ENCODE measurements at regions not wholly inside any gene's neighbourhood (a gene's known extent, or its start where the extent isn't known, plus 50 kb on each side); places are given as distances from the start of the nearest gene placed in this dataset.
"Not testable (repeated sequence)": the region's sequence is repeated elsewhere in the genome, so short reads cannot be mapped to it uniquely, and the experiment has no call there.

- peaks cover 8% of the 10 kb centered on the region for H3K4me1 ChIP-seq (ENCODE audit: low read length)
- no peaks in the 10 kb centered on the region for H3K27me3 ChIP-seq (ENCODE audit: low read depth, low read length)
- H3K4me3 ChIP-seq (ENCODE audit: low read length) = no peak overlapping the region
- no peaks in the 10 kb centered on the region for H3K9me3 ChIP-seq (ENCODE audit: insufficient read depth, low read length)
- H3K9ac ChIP-seq (ENCODE audit: low read length) = no peak overlapping the region
- no peak overlapping the region for H3K27ac ChIP-seq (ENCODE audit: low read length)
- H3K79me2 ChIP-seq (ENCODE audit: low read length) = no peaks in the 10 kb centered on the region
- H2AFZ ChIP-seq (ENCODE audit: low read depth, low read length) = peak overlapping the region; percentile 75; the same call in 1 of the 2 replicates
- H4K20me1 ChIP-seq (ENCODE audit: insufficient read depth, low read length) = no peaks in the 10 kb centered on the region
- TF ChIP-seq, protein P1, sequence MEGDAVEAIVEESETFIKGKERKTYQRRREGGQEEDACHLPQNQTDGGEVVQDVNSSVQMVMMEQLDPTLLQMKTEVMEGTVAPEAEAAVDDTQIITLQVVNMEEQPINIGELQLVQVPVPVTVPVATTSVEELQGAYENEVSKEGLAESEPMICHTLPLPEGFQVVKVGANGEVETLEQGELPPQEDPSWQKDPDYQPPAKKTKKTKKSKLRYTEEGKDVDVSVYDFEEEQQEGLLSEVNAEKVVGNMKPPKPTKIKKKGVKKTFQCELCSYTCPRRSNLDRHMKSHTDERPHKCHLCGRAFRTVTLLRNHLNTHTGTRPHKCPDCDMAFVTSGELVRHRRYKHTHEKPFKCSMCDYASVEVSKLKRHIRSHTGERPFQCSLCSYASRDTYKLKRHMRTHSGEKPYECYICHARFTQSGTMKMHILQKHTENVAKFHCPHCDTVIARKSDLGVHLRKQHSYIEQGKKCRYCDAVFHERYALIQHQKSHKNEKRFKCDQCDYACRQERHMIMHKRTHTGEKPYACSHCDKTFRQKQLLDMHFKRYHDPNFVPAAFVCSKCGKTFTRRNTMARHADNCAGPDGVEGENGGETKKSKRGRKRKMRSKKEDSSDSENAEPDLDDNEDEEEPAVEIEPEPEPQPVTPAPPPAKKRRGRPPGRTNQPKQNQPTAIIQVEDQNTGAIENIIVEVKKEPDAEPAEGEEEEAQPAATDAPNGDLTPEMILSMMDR (IDR thresholded peaks at IDR 0.05; ENCODE audit: low read depth, low read length) = peak; percentile 75
- no peak for TF ChIP-seq EZH2phosphoT487 (IDR thresholded peaks at IDR 0.05; ENCODE audit: low read depth)
- H3K36me3 ChIP-seq (replicated peaks; ENCODE audit: low read depth, low read length) = no peaks in the 10 kb centered on the region
- H3K4me2 ChIP-seq (ENCODE audit: low read length) = peak overlapping the region; percentile 9; the same call in 1 of the 2 replicates
Measured at GRCh38 chr13:65926750-65927171, 1303.4 kb downstream of the PCDH9 start.

DNA sequence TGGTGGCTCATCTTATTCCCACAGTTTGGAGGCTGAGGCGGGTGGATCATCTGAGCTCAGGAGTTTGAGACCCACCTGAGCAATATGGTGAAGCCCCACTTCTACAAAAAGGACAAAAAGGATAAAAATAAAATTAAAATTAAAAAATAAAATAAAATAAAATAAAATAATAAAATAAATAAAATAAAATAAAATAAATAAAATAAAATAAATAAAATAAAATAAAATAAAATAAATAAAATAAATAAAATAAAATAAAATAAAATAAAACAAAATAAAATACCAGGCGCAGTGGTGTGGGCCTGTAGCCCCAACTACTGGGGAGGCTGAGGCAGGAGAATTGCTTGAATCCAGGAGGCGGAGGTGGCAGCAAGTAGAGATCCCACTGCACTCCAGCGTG is 1307.3 kb downstream of the PCDH9 start:
- H3K79me2 ChIP-seq (ENCODE audit: low read length); H3K9me3 ChIP-seq (ENCODE audit: insufficient read depth, low read length); H3K27ac ChIP-seq (ENCODE audit: low read length); H3K4me2 ChIP-seq (ENCODE audit: low read length); H3K36me3 ChIP-seq (replicated peaks; ENCODE audit: low read depth, low read length); H3K27me3 ChIP-seq (ENCODE audit: low read depth, low read length); H3K4me3 ChIP-seq (ENCODE audit: low read length); H3K9ac ChIP-seq (ENCODE audit: low read length); H4K20me1 ChIP-seq (ENCODE audit: insufficient read depth, low read length); H2AFZ ChIP-seq (ENCODE audit: low read depth, low read length); H3K4me1 ChIP-seq (ENCODE audit: low read length): not testable (repeated sequence)

DNA sequence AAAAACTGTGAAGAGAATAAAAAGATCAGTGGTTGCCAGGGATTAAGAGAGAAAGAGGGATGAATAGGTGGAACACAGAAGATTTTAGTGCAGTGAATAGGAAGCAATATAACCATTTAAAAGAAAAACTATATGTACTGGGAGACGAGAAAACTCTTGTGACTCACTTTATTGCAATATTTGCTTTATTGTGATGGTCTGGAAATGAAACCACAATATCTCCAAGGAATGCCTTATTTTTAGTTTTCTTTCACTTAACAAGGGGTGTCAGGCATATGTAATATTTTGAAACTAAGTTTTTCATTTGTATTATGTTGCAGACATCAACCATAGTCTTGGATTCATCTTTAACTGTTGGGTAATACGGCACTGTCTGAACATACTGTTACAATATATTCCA is 1308.2 kb downstream of the PCDH9 start:
- no peaks in the 10 kb centered on the region for H3K79me2 ChIP-seq (ENCODE audit: low read length)
- no peak overlapping the region for H3K4me2 ChIP-seq (ENCODE audit: low read length)
- H3K4me1 ChIP-seq (ENCODE audit: low read length) = peaks cover 4% of the 10 kb centered on the region
- H3K27ac ChIP-seq (ENCODE audit: low read length) = no peak overlapping the region
- no peaks in the 10 kb centered on the region for H3K36me3 ChIP-seq (replicated peaks; ENCODE audit: low read depth, low read length)
- TF ChIP-seq, protein P1 (IDR thresholded peaks at IDR 0.05; ENCODE audit: low read depth, low read length) = no peak
- TF ChIP-seq EZH2phosphoT487 (IDR thresholded peaks at IDR 0.05; ENCODE audit: low read depth) = no peak
- no peaks in the 10 kb centered on the region for H4K20me1 ChIP-seq (ENCODE audit: insufficient read depth, low read length)
- no peak overlapping the region for H3K4me3 ChIP-seq (ENCODE audit: low read length)
- no peak overlapping the region for H3K9ac ChIP-seq (ENCODE audit: low read length)
- H3K9me3 ChIP-seq (ENCODE audit: insufficient read depth, low read length) = no peaks in the 10 kb centered on the region
- no peaks in the 10 kb centered on the region for H3K27me3 ChIP-seq (ENCODE audit: low read depth, low read length)
- no peak overlapping the region for H2AFZ ChIP-seq (ENCODE audit: low read depth, low read length)

DNA sequence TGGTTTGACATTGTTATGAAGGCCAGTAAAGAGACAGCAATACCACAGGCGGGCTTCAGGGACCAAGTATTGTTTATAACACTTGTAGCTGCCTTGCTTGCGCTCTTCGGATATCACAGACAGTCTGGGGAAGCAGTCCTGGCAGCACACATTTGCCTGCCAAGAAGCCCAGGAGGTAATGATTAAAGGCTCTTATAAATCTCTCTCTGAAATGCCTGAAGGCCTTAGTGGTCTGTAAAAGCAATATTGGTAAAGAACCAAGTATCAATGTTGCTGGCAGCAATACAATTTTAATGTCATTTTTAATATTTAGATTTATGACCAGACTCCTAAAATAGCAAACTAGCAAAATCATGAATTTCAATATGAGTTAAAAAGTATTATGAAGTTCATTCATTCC is 1312.4 kb downstream of the PCDH9 start:
- no peaks in the 10 kb centered on the region for H4K20me1 ChIP-seq (ENCODE audit: insufficient read depth, low read length)
- H3K79me2 ChIP-seq (ENCODE audit: low read length) = no peaks in the 10 kb centered on the region
- no peaks in the 10 kb centered on the region for H3K9me3 ChIP-seq (ENCODE audit: insufficient read depth, low read length)
- H3K27me3 ChIP-seq (ENCODE audit: low read depth, low read length) = no peaks in the 10 kb centered on the region
- H2AFZ ChIP-seq (ENCODE audit: low read depth, low read length) = no peak overlapping the region
- no peaks in the 10 kb centered on the region for H3K36me3 ChIP-seq (replicated peaks; ENCODE audit: low read depth, low read length)
- H3K9ac ChIP-seq (ENCODE audit: low read length) = no peak overlapping the region
- no peak overlapping the region for H3K27ac ChIP-seq (ENCODE audit: low read length)
- H3K4me1 ChIP-seq (ENCODE audit: low read length) = peaks cover 6% of the 10 kb centered on the region; the same call in 1 of the 2 replicates
- no peak overlapping the region for H3K4me2 ChIP-seq (ENCODE audit: low read length)
- H3K4me3 ChIP-seq (ENCODE audit: low read length) = no peak overlapping the region
- TF ChIP-seq, protein P1 (IDR thresholded peaks at IDR 0.05; ENCODE audit: low read depth, low read length) = no peak
- no peak for TF ChIP-seq EZH2phosphoT487 (IDR thresholded peaks at IDR 0.05; ENCODE audit: low read depth)

- no peak for TF ChIP-seq EZH2phosphoT487 (IDR thresholded peaks at IDR 0.05; ENCODE audit: low read depth)
- TF ChIP-seq, protein P1 (IDR thresholded peaks at IDR 0.05; ENCODE audit: low read depth, low read length) = no peak
- Histone ChIP-seq H3K9ac (ENCODE audit: low read length) (no peak overlapping the region), H3K27ac (ENCODE audit: low read length) (no peak overlapping the region), H3K4me3 (ENCODE audit: low read length) (no peak overlapping the region), H3K36me3 (replicated peaks; ENCODE audit: low read depth, low read length) (no peaks in the 10 kb centered on the region), H4K20me1 (ENCODE audit: insufficient read depth, low read length) (no peaks in the 10 kb centered on the region), H3K4me2 (ENCODE audit: low read length) (no peak overlapping the region), H2AFZ (ENCODE audit: low read depth, low read length) (no peak overlapping the region), H3K27me3 (ENCODE audit: low read depth, low read length) (no peaks in the 10 kb centered on the region), H3K79me2 (ENCODE audit: low read length) (no peaks in the 10 kb centered on the region), H3K4me1 (ENCODE audit: low read length) (peaks cover 7% of the 10 kb centered on the region; the same call in 1 of the 2 replicates), H3K9me3 (ENCODE audit: insufficient read depth, low read length) (no peaks in the 10 kb centered on the region)
Measured at GRCh38 chr13:65915195-65915594, 1314.9 kb downstream of the PCDH9 start.
